Naive thymus-derived CD4-positive, alpha-beta T cell (primary cell): ENCODE measurements at regions not wholly inside any gene's neighbourhood (a gene's known extent, or its start where the extent isn't known, plus 50 kb on each side); places are given as distances from the start of the nearest gene placed in this dataset.

Source experiments
- ATAC-seq: fragments of 150-1000 bp; cut with Tn5 transposase; 2 replicates; pipeline ENCODE4 v1.10.0; 2021; ENCODE audit warnings: mild to moderate bottlenecking, moderate library complexity
- CTCF ChIA-PET: fragments of 350-600 bp; sonication (Branson Sonifier 250); formaldehyde crosslinking; loops from one replicate; lab custom pipeline; 2021; ENCODE audit warnings: antibody characterized with exemption; lab: Charles Lee
- POLR2A ChIA-PET: fragments of 350-600 bp; sonication (Branson Sonifier 250); formaldehyde crosslinking; loops from one replicate; lab custom pipeline; 2021; ENCODE audit warnings: antibody characterized with exemption, inconsistent platforms; lab: Charles Lee
- DNase-seq, 9 donors: peaks; one replicate each; pipeline versions ENCODE4 v3.0.0 to v3.0.0-alpha.2; 2020 to 2022; ENCODE audit warnings: mixed read lengths in 1 of 9
- H3K27ac ChIP-seq: one replicate; pipeline ENCODE4 v1.7.0; 2013; ENCODE audit warnings: mild to moderate bottlenecking, low read depth, low read length, moderate library complexity
- H3K27me3 ChIP-seq, 2 donors: one replicate each; pipeline ENCODE4 v1.7.0; 2013; ENCODE audit warnings: low read length in 2 of 2, mild to moderate bottlenecking in 2 of 2, moderate library complexity in 2 of 2; ENCODE audit not compliant: control insufficient read depth in 2 of 2, insufficient read depth in 2 of 2
- H3K36me3 ChIP-seq, 3 experiments: 1 replicate in 2 of 3; 2 replicates in 1 of 3; pipeline ENCODE4 v1.7.0; 2013; ENCODE audit warnings: low read length in 3 of 3, mild to moderate bottlenecking in 3 of 3, moderate library complexity in 1 of 3; ENCODE audit not compliant: insufficient read depth in 3 of 3, control insufficient read depth in 2 of 3
- H3K4me1 ChIP-seq, 2 donors: one replicate each; pipeline ENCODE4 v1.7.0; 2013; ENCODE audit warnings: low read length in 2 of 2, mild to moderate bottlenecking in 2 of 2, moderate library complexity in 1 of 2; ENCODE audit not compliant: control insufficient read depth in 2 of 2, insufficient read depth in 2 of 2
- H3K4me3 ChIP-seq: 2 replicates; pipeline ENCODE4 v1.7.0; 2013; ENCODE audit warnings: mild to moderate bottlenecking, low read length
- H3K9me3 ChIP-seq, 3 experiments: 1 replicate in 2 of 3; 2 replicates in 1 of 3; pipeline ENCODE4 v1.7.0; 2013; ENCODE audit warnings: low read length in 3 of 3; ENCODE audit not compliant: control insufficient read depth in 2 of 3
- H3K27ac Mint-ChIP-seq, 9 donors: one replicate each; pipeline ENCODE4 v1.8.0; 2020 to 2022; ENCODE audit warnings: mixed read lengths in 9 of 9, mild to moderate bottlenecking in 8 of 9, moderate library complexity in 5 of 9, inconsistent platforms in 2 of 9
- H3K27me3 Mint-ChIP-seq, 5 donors: one replicate each; pipeline ENCODE4 v1.8.0; 2021 to 2022; ENCODE audit warnings: mixed read lengths in 5 of 5, mild to moderate bottlenecking in 1 of 5
- H3K36me3 Mint-ChIP-seq, 5 donors: one replicate each; pipeline ENCODE4 v1.8.0; 2020 to 2022; ENCODE audit warnings: mixed read lengths in 5 of 5, mild to moderate bottlenecking in 3 of 5, inconsistent platforms in 1 of 5
- H3K4me1 Mint-ChIP-seq, 7 donors: one replicate each; pipeline ENCODE4 v1.8.0; 2020 to 2022; ENCODE audit warnings: mixed read lengths in 7 of 7, mild to moderate bottlenecking in 3 of 7, inconsistent platforms in 1 of 7
- H3K4me3 Mint-ChIP-seq, 10 donors: one replicate each; pipeline ENCODE4 v1.8.0; 2020 to 2022; ENCODE audit warnings: mild to moderate bottlenecking in 10 of 10, mixed read lengths in 10 of 10, moderate library complexity in 6 of 10, inconsistent platforms in 2 of 10
- H3K9me3 Mint-ChIP-seq, 11 donors: one replicate each; pipeline ENCODE4 v1.8.0; 2020 to 2022; ENCODE audit warnings: mixed read lengths in 11 of 11, mild to moderate bottlenecking in 4 of 11, inconsistent platforms in 1 of 11, moderate library complexity in 1 of 11
- intact Hi-C, 2 donors: fragments of 100-400 bp; cut with micrococcal nuclease; formaldehyde crosslinking; loops; one replicate each; pipeline ENCODE4 v1.15.1; 2023

DNA sequence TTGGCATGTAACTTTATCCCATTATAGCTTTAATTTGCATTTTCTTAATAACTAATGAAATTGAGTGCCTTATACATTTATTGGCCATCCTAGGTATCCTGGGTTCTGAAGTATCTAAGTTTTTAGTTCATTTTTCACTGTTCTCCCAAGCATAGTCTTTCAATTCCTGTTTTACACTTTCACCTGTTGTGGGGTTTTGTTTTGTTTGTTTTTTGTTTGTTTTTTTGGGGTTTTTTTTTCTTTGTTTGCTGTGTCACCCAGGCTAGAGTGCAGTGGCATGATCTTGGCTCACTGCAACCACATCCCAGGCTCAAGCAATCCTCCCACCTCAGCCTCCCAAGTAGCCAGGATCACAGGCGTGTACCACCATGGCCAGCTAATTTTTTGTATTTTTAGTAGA lies 83.1 kb upstream of the GADL1 start:
- H3K27me3 Mint-ChIP-seq = peaks cover 0 to 3% (median 0%) of the 10 kb centered on the region in 5 donors
- no peak overlapping the region for H3K27ac Mint-ChIP-seq
- Histone ChIP-seq H3K4me3 (no peak overlapping the region), H3K4me1 (no peaks in the 10 kb centered on the region), H3K9me3 (no peaks in the 10 kb centered on the region), H3K27me3 (no peaks in the 10 kb centered on the region), H3K36me3 (no peaks in the 10 kb centered on the region), H3K27ac (no peak overlapping the region)
- DNase-seq (no peak), ATAC-seq (no peak)
- POLR2A ChIA-PET = no interaction called here
- no peaks in the 10 kb centered on the region for H3K4me1 Mint-ChIP-seq
- H3K9me3 Mint-ChIP-seq = peaks cover 0 to 3% (median 0%) of the 10 kb centered on the region in 11 donors
- H3K36me3 Mint-ChIP-seq = peaks cover 0 to 2% (median 0%) of the 10 kb centered on the region in 5 donors
- H3K4me3 Mint-ChIP-seq = no peak overlapping the region
- CTCF ChIA-PET = interaction anchor here (0.7 kb wide), 1 partner anchor 42 kb away, joined by 4 read pairs; no protein-coding TSS in a partner anchor
- intact Hi-C loops = no loop called here

DNA sequence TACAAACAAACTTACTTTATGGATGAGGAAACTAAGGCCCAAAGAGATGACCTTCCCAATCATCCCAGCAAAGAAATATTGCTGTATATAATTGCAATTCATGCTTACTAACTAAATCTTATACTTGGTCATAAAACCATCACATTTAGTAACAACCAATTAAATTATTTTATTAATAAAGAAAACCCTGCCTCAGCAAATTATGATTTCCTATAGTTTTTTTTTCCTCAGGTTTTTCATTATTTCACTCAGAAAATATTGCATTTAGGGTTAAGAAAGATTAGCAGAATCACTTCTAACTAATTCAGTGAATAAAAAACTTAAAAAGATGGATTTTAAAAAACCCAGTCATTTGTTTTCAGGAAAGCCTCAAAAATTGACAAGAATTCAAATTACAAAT lies 86.5 kb upstream of the GADL1 start:
- CTCF ChIA-PET = no interaction called here
- no peaks in the 10 kb centered on the region for H3K36me3 ChIP-seq
- peaks cover 0 to 3% (median 0%) of the 10 kb centered on the region in 11 donors for H3K9me3 Mint-ChIP-seq
- no peak overlapping the region for H3K27ac ChIP-seq
- no peak overlapping the region for H3K4me3 ChIP-seq
- H3K36me3 Mint-ChIP-seq = peaks cover 0 to 2% (median 0%) of the 10 kb centered on the region in 5 donors
- intact Hi-C loops = no loop called here
- peaks cover 0 to 6% (median 0%) of the 10 kb centered on the region in 5 donors for H3K27me3 Mint-ChIP-seq
- H3K4me3 Mint-ChIP-seq = no peak overlapping the region
- H3K27ac Mint-ChIP-seq = no peak overlapping the region
- no peaks in the 10 kb centered on the region for H3K27me3 ChIP-seq
- H3K4me1 Mint-ChIP-seq = peaks cover 0 to 6% (median 0%) of the 10 kb centered on the region in 7 donors
- no peak for DNase-seq
- ATAC-seq = no peak
- no peaks in the 10 kb centered on the region for H3K9me3 ChIP-seq
- POLR2A ChIA-PET = no interaction called here
- H3K4me1 ChIP-seq = no peaks in the 10 kb centered on the region

DNA sequence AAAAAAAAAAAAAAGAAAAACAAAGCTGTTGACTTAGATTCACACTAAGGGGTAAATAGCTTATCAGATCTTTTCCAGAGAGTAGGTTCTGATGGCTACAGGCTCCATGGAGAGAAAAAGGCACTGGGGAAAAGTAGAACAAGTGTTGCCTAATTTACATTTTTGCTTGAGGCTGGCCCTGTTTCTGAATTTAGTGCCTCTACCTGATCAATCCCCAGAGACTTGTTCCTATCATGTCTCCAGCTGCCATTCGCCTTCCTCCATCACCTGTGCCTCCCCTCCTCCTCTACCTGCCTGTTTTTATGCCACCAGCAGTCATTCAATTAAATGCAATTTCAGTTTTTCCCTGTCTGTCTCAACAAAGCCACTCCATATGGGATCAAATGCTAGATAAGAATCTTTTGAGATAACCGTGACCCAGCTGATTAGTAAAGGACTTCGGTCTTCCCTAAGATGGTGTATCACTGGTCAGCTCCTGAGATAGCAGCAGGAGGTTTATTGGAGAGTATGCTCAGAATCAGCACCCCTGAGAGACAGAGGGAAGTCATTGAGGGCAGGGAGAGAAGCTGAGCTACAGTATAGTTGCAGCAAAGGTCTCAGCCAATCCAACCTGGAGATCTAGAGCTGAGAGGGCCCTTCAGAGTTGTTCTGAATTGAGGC lies 88.1 kb upstream of the GADL1 start:
- peaks cover 0 to 3% (median 0%) of the 10 kb centered on the region in 11 donors for H3K9me3 Mint-ChIP-seq
- no peak overlapping the region for H3K4me3 ChIP-seq
- H3K9me3 ChIP-seq = no peaks in the 10 kb centered on the region
- ChIA-PET POLR2A (no interaction called here), CTCF (no interaction called here)
- peaks cover 0 to 2% (median 0%) of the 10 kb centered on the region in 5 donors for H3K36me3 Mint-ChIP-seq
- no peak overlapping the region for H3K27ac Mint-ChIP-seq
- H3K4me1 Mint-ChIP-seq = peaks cover 0 to 8% (median 0%) of the 10 kb centered on the region in 7 donors
- H3K27me3 Mint-ChIP-seq = peaks cover 0 to 9% (median 0%) of the 10 kb centered on the region in 5 donors
- H3K4me3 Mint-ChIP-seq = no peak overlapping the region
- H3K27me3 ChIP-seq = peaks cover 0 to 4% of the 10 kb centered on the region in 2 donors
- intact Hi-C loops = no loop called here
- ATAC-seq = no peak
- no peak for DNase-seq
- H3K27ac ChIP-seq = no peak overlapping the region
- H3K4me1 ChIP-seq = no peaks in the 10 kb centered on the region
- no peaks in the 10 kb centered on the region for H3K36me3 ChIP-seq

DNA sequence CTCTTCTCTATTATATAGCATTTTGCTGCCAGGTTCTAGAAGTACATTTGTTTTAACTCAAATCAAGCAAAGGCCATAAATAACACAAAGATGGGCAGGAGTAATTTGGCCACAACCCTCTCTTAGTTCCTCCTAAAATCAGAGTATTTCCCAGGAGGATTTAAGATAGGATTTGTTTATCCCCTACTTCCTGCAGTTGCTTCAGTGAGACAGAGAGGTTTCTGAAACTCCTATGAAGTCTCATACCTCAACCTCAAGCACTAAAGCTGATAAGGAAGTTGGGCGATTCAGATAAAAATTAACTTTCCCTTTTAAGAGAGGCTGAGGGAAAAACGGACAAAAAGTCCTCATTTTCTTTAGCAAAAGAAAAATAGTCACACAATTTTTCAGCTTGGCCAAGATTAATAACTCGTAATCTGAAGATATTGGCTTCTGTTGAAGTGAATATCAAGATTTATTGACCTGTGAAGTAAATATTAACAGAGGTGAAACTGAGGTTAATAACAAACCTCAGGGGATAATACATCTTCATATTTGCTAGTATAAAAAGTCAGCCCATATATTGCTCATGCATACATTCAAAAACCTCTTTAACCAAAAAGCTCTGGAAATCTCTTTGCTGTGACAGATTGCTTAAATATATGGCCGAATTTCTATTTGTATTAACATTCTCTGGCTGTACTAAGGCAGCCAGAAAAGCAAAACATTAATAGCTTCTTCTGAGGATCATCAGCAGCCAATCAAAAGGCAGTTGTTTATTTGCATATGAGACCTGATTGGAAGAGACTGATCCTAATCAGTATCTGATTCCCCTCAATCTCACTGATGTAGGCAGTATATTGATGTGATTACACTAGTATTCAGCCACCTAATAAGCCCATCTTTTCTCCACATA lies 90.6 kb upstream of the GADL1 start:
- POLR2A ChIA-PET = no interaction called here
- Histone ChIP-seq H3K36me3 (no peaks in the 10 kb centered on the region), H3K4me1 (no peaks in the 10 kb centered on the region), H3K27me3 (peaks cover 0 to 4% of the 10 kb centered on the region in 2 donors), H3K27ac (no peak overlapping the region), H3K4me3 (no peak overlapping the region), H3K9me3 (no peaks in the 10 kb centered on the region)
- Mint-ChIP-seq H3K4me1 (peaks cover 0 to 11% (median 4%) of the 10 kb centered on the region in 7 donors), H3K36me3 (no peaks in the 10 kb centered on the region), H3K9me3 (no peaks in the 10 kb centered on the region), H3K27ac (no peak overlapping the region), H3K4me3 (no peak overlapping the region), H3K27me3 (peaks cover 0 to 23% (median 8%) of the 10 kb centered on the region in 5 donors)
- intact Hi-C loops = no loop called here
- CTCF ChIA-PET = no interaction called here
- ATAC-seq = no peak
- DNase-seq = no peak

DNA sequence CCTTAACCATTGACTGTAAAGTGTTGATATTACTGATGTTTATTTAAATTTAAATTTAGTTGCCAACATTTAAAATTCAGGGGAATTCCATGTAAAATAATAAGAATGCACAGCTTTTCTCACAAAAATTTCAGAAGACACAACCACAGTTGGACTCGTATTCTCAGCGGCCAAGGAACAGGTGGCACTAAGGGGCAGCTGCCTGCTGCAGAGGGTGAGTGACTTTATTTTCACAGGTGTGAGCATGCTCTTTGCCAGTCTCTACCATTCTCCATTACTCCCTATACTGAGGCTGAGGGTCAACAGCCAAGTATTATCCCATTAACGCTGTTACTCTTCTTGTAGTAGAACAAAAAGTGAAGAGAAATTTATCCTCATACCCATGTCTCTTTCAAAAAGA lies 92.1 kb upstream of the GADL1 start:
- no peaks in the 10 kb centered on the region for H3K36me3 ChIP-seq
- H3K4me3 Mint-ChIP-seq = no peak overlapping the region
- ATAC-seq = no peak
- DNase-seq = no peak
- H3K4me1 ChIP-seq = no peaks in the 10 kb centered on the region
- H3K4me3 ChIP-seq = no peak overlapping the region
- intact Hi-C loops = no loop called here
- H3K4me1 Mint-ChIP-seq = peaks cover 0 to 11% (median 4%) of the 10 kb centered on the region in 7 donors
- H3K9me3 Mint-ChIP-seq = no peaks in the 10 kb centered on the region
- ChIA-PET POLR2A (no interaction called here), CTCF (no interaction called here)
- peaks cover 0 to 29% (median 8%) of the 10 kb centered on the region in 5 donors for H3K27me3 Mint-ChIP-seq
- H3K9me3 ChIP-seq = no peaks in the 10 kb centered on the region
- peaks cover 0 to 4% of the 10 kb centered on the region in 2 donors for H3K27me3 ChIP-seq
- H3K27ac Mint-ChIP-seq = no peak overlapping the region
- no peaks in the 10 kb centered on the region for H3K36me3 Mint-ChIP-seq
- no peak overlapping the region for H3K27ac ChIP-seq

DNA sequence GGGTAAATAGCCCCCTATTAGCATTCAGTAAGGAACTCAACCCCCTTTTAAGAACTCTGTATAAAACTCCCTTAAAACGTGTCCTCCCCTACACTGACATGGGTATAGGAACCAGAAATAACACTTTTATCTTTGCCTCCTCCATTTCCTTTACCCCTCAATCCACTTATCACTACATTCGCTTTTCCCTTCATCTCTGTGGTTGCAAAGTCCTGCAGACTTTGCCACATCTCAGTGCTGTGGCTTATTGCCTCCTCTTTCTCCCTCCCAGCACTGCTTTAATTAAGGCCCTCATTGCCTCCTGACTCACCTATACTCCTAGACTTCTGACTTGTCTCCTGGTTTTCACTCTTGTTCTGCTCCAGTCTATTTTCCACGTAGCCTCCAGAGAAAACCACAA lies 94.3 kb upstream of the GADL1 start:
- Mint-ChIP-seq H3K4me3 (no peak overlapping the region), H3K4me1 (peaks cover 0 to 11% (median 4%) of the 10 kb centered on the region in 7 donors), H3K27ac (no peak overlapping the region), H3K9me3 (peaks cover 0 to 9% (median 0%) of the 10 kb centered on the region in 11 donors), H3K36me3 (peaks cover 0 to 6% (median 0%) of the 10 kb centered on the region in 5 donors), H3K27me3 (peaks cover 0 to 29% (median 8%) of the 10 kb centered on the region in 5 donors)
- DNase-seq (no peak), ATAC-seq (no peak)
- intact Hi-C loops = no loop called here
- ChIA-PET POLR2A (no interaction called here), CTCF (no interaction called here)
- H3K27ac ChIP-seq = no peak overlapping the region
- H3K4me1 ChIP-seq = no peaks in the 10 kb centered on the region
- H3K9me3 ChIP-seq = no peaks in the 10 kb centered on the region
- H3K4me3 ChIP-seq = no peak overlapping the region
- H3K27me3 ChIP-seq = peaks cover 0 to 4% of the 10 kb centered on the region in 2 donors
- no peaks in the 10 kb centered on the region for H3K36me3 ChIP-seq
